T-cell (primary cell): ENCODE measurements at regions not wholly inside any gene's neighbourhood (a gene's known extent, or its start where the extent isn't known, plus 50 kb on each side); places are given as distances from the start of the nearest gene placed in this dataset.

Experiments
- ATAC-seq, 4 experiments: fragments of 200-7000 bp in 3 of 4; fragments of 150-1000 bp in 1 of 4; cut with Tn5 transposase; replicated peaks in 1 of 4; 1 replicate in 3 of 4; 2 replicates in 1 of 4; pipeline ENCODE4 v1.10.0; 2021; ENCODE audit warnings: moderate library complexity in 3 of 4, mild to moderate bottlenecking in 2 of 4, moderate number of reproducible peaks in 1 of 4
- CTCF ChIA-PET, 2 donors: fragments of 300-600 bp; sonication (Branson Sonifier 250); formaldehyde crosslinking; loops; one replicate each; lab custom pipeline; 2022; ENCODE audit warnings: antibody characterized with exemption in 2 of 2; lab: Charles Lee
- POLR2A ChIA-PET, 2 donors: fragments of 300-600 bp; sonication (Branson Sonifier 250); formaldehyde crosslinking; loops; one replicate each; lab custom pipeline; 2022; ENCODE audit warnings: antibody characterized with exemption in 2 of 2; lab: Charles Lee
- DNase-seq, 35 experiments: peaks; one replicate each; pipeline versions ENCODE4 v3.0.0 to v3.0.0-alpha.2; 2013 to 2023
- H3K27ac ChIP-seq: one replicate; pipeline ENCODE4 v1.5.1; 2013; ENCODE audit warnings: low read length
- H3K27me3 ChIP-seq, 2 experiments: replicated peaks in 1 of 2; 1 replicate in 1 of 2; 2 replicates in 1 of 2; pipeline versions ENCODE4 v1.6.1 to v1.7.0; 2013; ENCODE audit warnings: low read length in 1 of 2, mixed read lengths in 1 of 2; ENCODE audit not compliant: control insufficient read depth in 2 of 2, insufficient read depth in 2 of 2; ENCODE audit errors: extremely low read depth in 1 of 2
- H3K36me3 ChIP-seq, 2 donors: 1 replicate in 1 of 2; 2 replicates in 1 of 2; pipeline versions ENCODE4 v1.6.1 to v1.7.0; 2013; ENCODE audit warnings: low read length in 1 of 2; ENCODE audit not compliant: control insufficient read depth in 2 of 2, insufficient read depth in 1 of 2; ENCODE audit errors: extremely low read depth in 1 of 2
- H3K4me1 ChIP-seq, 2 experiments: 1 replicate in 1 of 2; 2 replicates in 1 of 2; pipeline versions ENCODE4 v1.6.1 to v1.7.0; 2013; ENCODE audit warnings: low read length in 2 of 2, mixed read lengths in 1 of 2; ENCODE audit not compliant: insufficient read depth in 2 of 2, control insufficient read depth in 1 of 2; ENCODE audit errors: extremely low read depth in 1 of 2
- H3K4me3 ChIP-seq, 2 donors: 1 replicate in 1 of 2; 2 replicates in 1 of 2; pipeline versions ENCODE4 v1.5.1 to v1.7.0; 2013; ENCODE audit warnings: mild to moderate bottlenecking in 2 of 2, low read length in 1 of 2, moderate library complexity in 1 of 2; ENCODE audit not compliant: control insufficient read depth in 1 of 2; ENCODE audit errors: extremely low read depth in 1 of 2
- H3K9me3 ChIP-seq: 2 replicates; pipeline ENCODE4 v1.7.0; 2013
- H3K27ac Mint-ChIP-seq, 2 donors: one replicate each; pipeline ENCODE4 v1.8.0; 2020 to 2021; ENCODE audit warnings: mild to moderate bottlenecking in 2 of 2, mixed read lengths in 2 of 2
- H3K27me3 Mint-ChIP-seq, 2 donors: one replicate each; pipeline ENCODE4 v1.8.0; 2021 to 2022; ENCODE audit warnings: mixed read lengths in 2 of 2
- H3K36me3 Mint-ChIP-seq: one replicate; pipeline ENCODE4 v1.8.0; 2021; ENCODE audit warnings: mixed read lengths
- H3K4me1 Mint-ChIP-seq, 3 donors: one replicate each; pipeline ENCODE4 v1.8.0; 2020 to 2022; ENCODE audit warnings: mixed read lengths in 3 of 3, mild to moderate bottlenecking in 1 of 3
- H3K4me3 Mint-ChIP-seq, 3 donors: one replicate each; pipeline ENCODE4 v1.8.0; 2020 to 2022; ENCODE audit warnings: mild to moderate bottlenecking in 3 of 3, mixed read lengths in 3 of 3, moderate library complexity in 3 of 3
- H3K9me3 Mint-ChIP-seq, 3 donors: one replicate each; pipeline ENCODE4 v1.8.0; 2020 to 2022; ENCODE audit warnings: mixed read lengths in 3 of 3
- WGBS: methylation state at CpG from one replicate; pipeline ENCODE4 v1.1.5; 2013; ENCODE audit warnings: missing lambda C conversion rate; ENCODE audit not compliant: insufficient coverage; 5-methylcytosine and 5-hydroxymethylcytosine counted together

DNA sequence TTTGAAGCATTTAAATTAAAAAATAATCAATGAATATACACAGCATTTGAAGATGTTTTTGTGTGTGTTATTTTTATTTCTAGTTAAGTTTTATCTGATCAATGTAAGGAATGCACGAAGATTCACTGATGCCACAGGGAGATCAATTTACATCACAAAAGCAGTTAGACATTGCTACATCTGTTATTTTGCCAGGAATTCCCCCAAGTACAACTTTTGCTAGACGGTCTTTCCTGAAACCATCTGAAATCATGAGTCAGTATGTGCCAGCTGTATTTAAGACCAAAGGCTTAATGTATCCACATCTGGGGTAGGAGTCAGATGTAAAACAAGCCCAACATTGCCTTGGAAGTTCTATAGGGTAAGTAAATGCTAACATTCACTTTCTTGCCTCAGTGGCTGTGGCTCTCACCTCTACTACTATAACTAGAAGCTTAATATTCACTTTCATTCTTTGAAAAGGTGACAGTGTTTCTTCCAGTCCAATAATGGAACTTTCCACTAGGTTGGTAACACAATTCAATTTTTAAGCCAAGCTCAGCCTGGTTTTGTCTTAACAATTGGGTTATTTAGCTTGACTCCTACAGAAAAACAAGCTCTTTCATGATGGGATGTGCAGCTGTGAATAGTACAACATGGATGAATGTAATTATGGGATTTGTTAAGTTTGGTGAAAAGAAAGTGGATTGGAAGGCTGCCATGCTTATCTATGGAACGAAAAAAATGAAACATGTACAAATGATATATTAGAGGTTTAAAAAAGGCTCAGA, 385.4 kb upstream of the TMEM132C start:
- 60% methylated on average over 1 of the region's 3 CpGs for WGBS
- CTCF ChIA-PET, result no interaction called here
- H3K27me3 ChIP-seq, result no peaks in the 10 kb centered on the region
- H3K27ac ChIP-seq, result no peak overlapping the region
- DNase-seq (no peak), ATAC-seq (no peak)
- Mint-ChIP-seq H3K9me3 (peaks cover 9 to 28% (median 9%) of the 10 kb centered on the region in 3 donors), H3K36me3 (no peaks in the 10 kb centered on the region), H3K4me1 (no peaks in the 10 kb centered on the region), H3K27ac (no peak overlapping the region), H3K4me3 (no peak overlapping the region), H3K27me3 (no peaks in the 10 kb centered on the region)
- H3K36me3 ChIP-seq, result no peaks in the 10 kb centered on the region
- no peaks in the 10 kb centered on the region for H3K9me3 ChIP-seq
- no peak overlapping the region for H3K4me3 ChIP-seq
- POLR2A ChIA-PET, result no interaction called here
- no peaks in the 10 kb centered on the region for H3K4me1 ChIP-seq

DNA sequence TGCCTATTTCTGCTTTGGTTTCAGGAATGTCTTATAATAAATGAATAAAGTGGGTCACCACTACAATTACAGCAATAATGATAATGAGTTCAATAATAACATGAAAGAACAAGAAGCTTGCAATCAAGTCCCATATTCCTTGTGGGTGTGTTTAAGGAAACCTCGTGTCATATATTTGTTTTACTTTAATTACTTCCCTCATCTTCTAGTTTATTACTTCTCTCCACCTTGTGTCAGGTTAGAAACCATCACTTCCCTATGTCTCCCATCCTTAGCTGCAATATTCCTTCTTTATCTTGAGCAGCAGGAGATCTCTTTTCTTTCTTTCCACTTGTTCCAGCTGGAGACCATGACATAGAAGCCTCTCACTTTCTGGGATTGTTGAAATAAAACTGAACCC, 384.0 kb upstream of the TMEM132C start:
- H3K27me3 Mint-ChIP-seq, result no peaks in the 10 kb centered on the region
- ChIA-PET CTCF (no interaction called here), POLR2A (no interaction called here)
- Histone ChIP-seq H3K9me3 (no peaks in the 10 kb centered on the region), H3K4me3 (no peak overlapping the region), H3K27ac (no peak overlapping the region), H3K4me1 (no peaks in the 10 kb centered on the region), H3K27me3 (no peaks in the 10 kb centered on the region), H3K36me3 (no peaks in the 10 kb centered on the region)
- H3K36me3 Mint-ChIP-seq, result no peaks in the 10 kb centered on the region
- ATAC-seq (no peak), DNase-seq (no peak)
- H3K27ac Mint-ChIP-seq, result no peak overlapping the region
- H3K4me1 Mint-ChIP-seq, result no peaks in the 10 kb centered on the region
- H3K9me3 Mint-ChIP-seq, result peaks cover 5 to 24% (median 8%) of the 10 kb centered on the region in 3 donors
- WGBS, result no CpG with 5 or more reads among the region's 1 CpG
- H3K4me3 Mint-ChIP-seq, result no peak overlapping the region

DNA sequence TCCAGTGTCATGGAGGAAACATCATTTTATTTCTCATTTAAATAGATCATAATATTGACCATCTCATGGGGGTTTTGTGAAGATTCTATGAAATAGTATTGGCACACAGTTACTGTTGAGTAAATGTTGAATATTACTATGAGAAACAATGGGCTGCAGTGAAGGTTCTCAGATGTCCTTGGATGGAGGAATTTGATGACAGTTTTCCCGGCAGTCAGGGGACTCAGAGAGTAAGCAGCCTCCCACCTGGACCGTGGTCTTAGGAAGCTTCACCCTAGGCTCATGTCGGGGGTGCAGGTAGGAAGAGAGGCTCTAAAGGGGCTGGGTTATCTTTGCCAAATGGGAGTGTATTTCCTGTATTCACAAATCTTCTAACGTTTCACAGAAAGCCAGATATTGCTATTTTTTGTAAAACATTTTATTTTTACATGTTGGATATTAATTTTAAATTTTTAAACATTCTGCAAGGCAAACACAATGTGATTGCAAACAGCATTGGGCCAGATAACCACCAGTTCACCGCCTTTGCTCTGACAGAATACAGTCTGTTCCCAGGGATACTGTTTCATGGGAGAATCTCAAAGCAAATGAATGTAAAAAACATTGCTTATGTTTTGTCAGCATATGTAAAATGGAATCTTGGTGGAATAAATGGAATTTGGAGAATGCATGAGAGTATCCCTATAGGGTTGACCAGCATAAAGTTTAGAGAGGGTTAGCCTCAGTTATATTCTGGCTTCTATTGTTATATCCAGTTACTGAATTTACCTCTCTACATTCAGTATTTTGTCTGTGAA, 380.8 kb upstream of the TMEM132C start:
- ChIA-PET CTCF (no interaction called here), POLR2A (no interaction called here)
- no CpG with 5 or more reads among the region's 5 CpGs for WGBS

DNA sequence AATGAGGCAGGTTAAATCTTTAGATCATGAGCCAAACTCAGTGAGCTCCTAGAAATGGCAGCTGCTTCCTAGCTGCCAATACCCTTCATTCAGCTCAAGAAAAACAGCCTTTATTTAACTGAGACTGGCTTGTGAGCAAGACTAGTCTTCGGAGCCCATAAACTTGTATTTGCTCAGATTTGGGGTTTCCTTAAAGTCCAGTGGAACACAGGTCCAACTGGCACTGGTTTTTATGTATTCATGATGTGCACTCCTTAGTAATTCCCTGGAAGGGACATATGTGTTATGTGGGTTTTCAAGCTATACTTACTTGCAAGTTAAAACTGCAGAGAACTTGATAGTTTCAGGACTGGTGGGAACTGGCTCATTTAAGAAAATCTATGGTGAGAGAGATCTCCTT, 380.1 kb upstream of the TMEM132C start:
- no peak overlapping the region for H3K4me3 ChIP-seq
- DNase-seq, result no peak
- peaks cover 14 to 22% (median 16%) of the 10 kb centered on the region in 3 donors for H3K9me3 Mint-ChIP-seq
- no peak for ATAC-seq
- WGBS, result 75% methylated on average over 1 of the region's 1 CpG
- no peaks in the 10 kb centered on the region for H3K27me3 ChIP-seq
- no peaks in the 10 kb centered on the region for H3K4me1 Mint-ChIP-seq
- no peak overlapping the region for H3K4me3 Mint-ChIP-seq
- H3K36me3 ChIP-seq, result no peaks in the 10 kb centered on the region
- no peaks in the 10 kb centered on the region for H3K27me3 Mint-ChIP-seq
- no peak overlapping the region for H3K27ac ChIP-seq
- ChIA-PET POLR2A (no interaction called here), CTCF (no interaction called here)
- H3K9me3 ChIP-seq, result no peaks in the 10 kb centered on the region
- H3K4me1 ChIP-seq, result no peaks in the 10 kb centered on the region
- H3K36me3 Mint-ChIP-seq, result no peaks in the 10 kb centered on the region
- no peak overlapping the region for H3K27ac Mint-ChIP-seq

More for the DNA sequence above, 380.8 kb upstream of the TMEM132C start:
- ATAC-seq (no peak), DNase-seq (no peak)
- Mint-ChIP-seq H3K4me3 (no peak overlapping the region), H3K9me3 (peaks cover 12 to 19% (median 16%) of the 10 kb centered on the region in 3 donors), H3K27me3 (no peaks in the 10 kb centered on the region), H3K4me1 (no peaks in the 10 kb centered on the region), H3K36me3 (no peaks in the 10 kb centered on the region), H3K27ac (no peak overlapping the region)
- H3K4me3 ChIP-seq, result no peak overlapping the region
- H3K9me3 ChIP-seq, result no peaks in the 10 kb centered on the region
- no peaks in the 10 kb centered on the region for H3K27me3 ChIP-seq
- H3K4me1 ChIP-seq, result no peaks in the 10 kb centered on the region
- no peaks in the 10 kb centered on the region for H3K36me3 ChIP-seq
- no peak overlapping the region for H3K27ac ChIP-seq

DNA sequence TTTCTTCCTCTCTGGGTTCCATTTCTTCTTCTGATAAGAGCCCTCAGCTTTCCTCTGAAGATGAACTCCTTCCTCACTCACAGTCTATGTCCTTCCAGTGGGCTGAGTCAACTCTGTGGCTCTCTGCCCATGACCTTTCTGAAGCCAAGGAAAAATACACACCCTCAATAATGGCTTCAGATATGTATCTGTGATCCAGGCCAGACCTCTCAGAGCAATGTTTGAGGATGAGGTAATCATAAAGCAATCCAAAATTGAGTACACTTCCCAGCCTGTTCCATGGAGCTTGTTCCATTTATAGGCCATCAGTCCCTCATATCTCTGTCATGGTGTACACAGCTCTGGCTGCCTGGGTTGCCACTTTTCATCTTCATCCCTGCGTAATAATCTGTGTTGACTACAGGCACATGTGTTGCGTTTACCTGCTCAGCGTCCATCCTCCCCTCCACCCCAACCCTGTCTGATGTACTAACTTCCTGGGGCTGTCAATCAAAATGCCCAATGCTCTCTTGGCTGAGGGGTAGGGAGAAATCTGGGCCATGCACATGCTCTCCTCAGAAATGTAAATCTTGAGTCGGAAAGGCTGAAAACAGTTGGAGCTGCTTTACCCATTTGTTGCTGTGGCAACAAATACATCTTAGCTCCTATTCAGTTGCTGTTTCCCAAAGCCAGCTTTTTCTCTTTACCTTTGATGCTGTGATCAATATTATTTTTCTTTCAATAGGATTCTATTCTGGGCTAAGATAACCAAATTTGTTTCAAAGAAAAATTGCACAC, 377.8 kb upstream of the TMEM132C start:
- H3K36me3 ChIP-seq, result no peaks in the 10 kb centered on the region
- POLR2A ChIA-PET, result no interaction called here

DNA sequence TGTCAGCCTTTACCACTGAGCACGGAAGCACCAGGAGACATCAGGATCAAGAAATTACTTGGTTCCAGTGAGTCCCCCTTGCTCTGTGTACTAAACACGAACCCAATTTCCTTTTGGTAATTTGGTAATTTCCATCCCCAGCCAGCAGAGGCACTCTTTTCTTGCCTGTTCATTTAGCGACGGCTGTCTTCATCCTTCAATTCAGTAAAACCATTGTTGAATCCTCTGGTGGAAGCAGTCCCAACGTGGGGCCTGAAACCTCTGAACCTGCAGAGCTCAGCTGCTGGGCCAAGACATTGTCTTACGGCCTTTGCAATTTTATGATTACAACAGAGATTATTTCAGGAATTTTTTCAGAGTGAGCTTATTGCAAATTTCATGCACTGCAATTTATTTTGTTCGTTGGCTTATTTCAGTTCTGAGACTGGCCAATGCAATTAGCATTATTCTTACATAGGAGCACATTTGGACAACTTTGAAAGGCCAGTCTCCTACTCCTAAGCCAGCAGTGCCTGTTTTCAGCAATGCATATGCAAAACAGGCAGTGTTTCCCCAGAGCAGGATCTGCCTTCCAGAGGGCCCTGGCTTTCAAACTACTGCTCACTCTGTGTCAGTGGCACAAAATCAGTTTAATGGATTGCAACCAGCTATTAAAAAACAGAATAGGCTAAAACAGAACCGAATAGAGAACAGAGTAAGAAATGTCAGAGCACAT, 372.9 kb upstream of the TMEM132C start:
- Histone ChIP-seq H3K9me3 (no peaks in the 10 kb centered on the region), H3K4me1 (no peaks in the 10 kb centered on the region), H3K36me3 (no peaks in the 10 kb centered on the region), H3K27me3 (no peaks in the 10 kb centered on the region), H3K27ac (no peak overlapping the region), H3K4me3 (no peak overlapping the region)
- Mint-ChIP-seq H3K4me3 (no peak overlapping the region), H3K4me1 (no peaks in the 10 kb centered on the region), H3K27me3 (no peaks in the 10 kb centered on the region), H3K36me3 (no peaks in the 10 kb centered on the region), H3K27ac (no peak overlapping the region), H3K9me3 (peaks cover 5 to 14% (median 13%) of the 10 kb centered on the region in 3 donors)
- ATAC-seq, result no peak
- POLR2A ChIA-PET, result interaction anchor here in 1 of 2 donors (0.6 kb wide), 1 partner anchor 16 kb away, joined by 4 read pairs; no protein-coding TSS in a partner anchor
- WGBS, result 75% methylated on average over 4 of the region's 8 CpGs
- CTCF ChIA-PET, result no interaction called here
- no peak for DNase-seq

More for the DNA sequence above, 377.8 kb upstream of the TMEM132C start:
- H3K27ac Mint-ChIP-seq, result no peak overlapping the region
- no peaks in the 10 kb centered on the region for H3K27me3 Mint-ChIP-seq
- no CpG with 5 or more reads among the region's 4 CpGs for WGBS
- no peaks in the 10 kb centered on the region for H3K9me3 ChIP-seq
- no peaks in the 10 kb centered on the region for H3K36me3 Mint-ChIP-seq
- H3K27me3 ChIP-seq, result no peaks in the 10 kb centered on the region
- no peak overlapping the region for H3K4me3 ChIP-seq
- H3K4me3 Mint-ChIP-seq, result no peak overlapping the region
- CTCF ChIA-PET, result no interaction called here
- DNase-seq, result no peak
- H3K4me1 ChIP-seq, result no peaks in the 10 kb centered on the region
- H3K4me1 Mint-ChIP-seq, result no peaks in the 10 kb centered on the region
- ATAC-seq, result no peak
- H3K9me3 Mint-ChIP-seq, result peaks cover 13 to 19% (median 18%) of the 10 kb centered on the region in 3 donors
- H3K27ac ChIP-seq, result no peak overlapping the region
